ENCODE measurements at regions not wholly inside any gene's neighbourhood (a gene's known extent, or its start where the extent isn't known, plus 50 kb on each side); places are given as distances from the start of the nearest gene placed in this dataset.

GRCh38 chr2:15866563-15867193 is 73.7 kb upstream of the MYCN start:
- no peaks in the 10 kb centered on the region for H3K27me3 ChIP-seq
- peaks cover 0 to 6% (median 3%) of the 10 kb centered on the region in 4 donors for H3K9me3 ChIP-seq
- no peak overlapping the region for H3K27ac ChIP-seq
- WGBS, 5 donors: 62 to 77% (median 67%) methylated on average over 3 of the region's 3 CpGs
- DNase-seq: no peak
- intact Hi-C loops (cut with DNase I; ENCODE audit: low total_unique reads): no loop called here
- H3K36me3 ChIP-seq: no peaks in the 10 kb centered on the region
- H3K4me1 ChIP-seq: no peaks in the 10 kb centered on the region
- TF ChIP-seq EP300 (IDR thresholded peaks at IDR 0.05) (no peak), CTCF (IDR thresholded peaks at IDR 0.05) (no peak), POLR2A (IDR thresholded peaks at IDR 0.05) (no peak), POLR2AphosphoS5 (IDR thresholded peaks at IDR 0.05) (no peak)
- no peak overlapping the region for H3K4me3 ChIP-seq

- Histone ChIP-seq H3K36me3 (no peaks in the 10 kb centered on the region), H3K27ac (no peak overlapping the region), H3K27me3 (no peaks in the 10 kb centered on the region), H3K4me1 (no peaks in the 10 kb centered on the region), H3K9me3 (peaks cover 0 to 6% (median 3%) of the 10 kb centered on the region in 4 donors), H3K4me3 (no peak overlapping the region)
- TF ChIP-seq POLR2A (IDR thresholded peaks at IDR 0.05): no peak
- no peak for TF ChIP-seq POLR2AphosphoS5 (IDR thresholded peaks at IDR 0.05)
- TF ChIP-seq EP300 (IDR thresholded peaks at IDR 0.05): no peak
- TF ChIP-seq CTCF (IDR thresholded peaks at IDR 0.05): no peak
- intact Hi-C loops (cut with DNase I; ENCODE audit: low total_unique reads): no loop called here
- no peak for DNase-seq
- 86 to 95% (median 90%) methylated on average over 8 of the region's 8 CpGs for WGBS, 5 donors
Measured at GRCh38 chr2:15867194-15868171, 72.9 kb upstream of the MYCN start.

GRCh38 chr2:15868186-15868585 is 72.2 kb upstream of the MYCN start:
- intact Hi-C loops (cut with DNase I; ENCODE audit: low total_unique reads): no loop called here
- H3K27me3 ChIP-seq: no peaks in the 10 kb centered on the region
- H3K36me3 ChIP-seq: no peaks in the 10 kb centered on the region
- no peak overlapping the region for H3K27ac ChIP-seq
- H3K4me1 ChIP-seq: no peaks in the 10 kb centered on the region
- peaks cover 0 to 6% (median 3%) of the 10 kb centered on the region in 4 donors for H3K9me3 ChIP-seq
- DNase-seq: no peak
- 75 to 87% (median 79%) methylated on average over 1 of the region's 1 CpG for WGBS, 5 donors
- no peak overlapping the region for H3K4me3 ChIP-seq
- TF ChIP-seq CTCF (IDR thresholded peaks at IDR 0.05) (no peak), POLR2AphosphoS5 (IDR thresholded peaks at IDR 0.05) (no peak), EP300 (IDR thresholded peaks at IDR 0.05) (no peak), POLR2A (IDR thresholded peaks at IDR 0.05) (no peak)

GRCh38 chr2:15868704-15869103 is 71.6 kb upstream of the MYCN start:
- intact Hi-C loops (cut with DNase I; ENCODE audit: low total_unique reads): no loop called here
- no peak overlapping the region for H3K4me3 ChIP-seq
- H3K27me3 ChIP-seq: no peaks in the 10 kb centered on the region
- peaks cover 0 to 6% (median 3%) of the 10 kb centered on the region in 4 donors for H3K9me3 ChIP-seq
- TF ChIP-seq CTCF (IDR thresholded peaks at IDR 0.05): no peak
- TF ChIP-seq POLR2A (IDR thresholded peaks at IDR 0.05): no peak
- no peak for TF ChIP-seq POLR2AphosphoS5 (IDR thresholded peaks at IDR 0.05)
- no peak for TF ChIP-seq EP300 (IDR thresholded peaks at IDR 0.05)
- H3K4me1 ChIP-seq: no peaks in the 10 kb centered on the region
- no peaks in the 10 kb centered on the region for H3K36me3 ChIP-seq
- 81 to 97% (median 89%) methylated on average over 2 of the region's 2 CpGs for WGBS, 5 donors
- no peak overlapping the region for H3K27ac ChIP-seq
- no peak for DNase-seq
